Muscle of arm (tissue), 1 donor: ENCODE measurements at regions not wholly inside any gene's neighbourhood (a gene's known extent, or its start where the extent isn't known, plus 50 kb on each side); places are given as distances from the start of the nearest gene placed in this dataset.
"Not testable (repeated sequence)": the region's sequence is repeated elsewhere in the genome, so short reads cannot be mapped to it uniquely, and the experiment has no call there.

Experiments used
- DNase-seq: peaks from one replicate; pipeline ENCODE4 v3.0.0-alpha.2; 2013

DNA sequence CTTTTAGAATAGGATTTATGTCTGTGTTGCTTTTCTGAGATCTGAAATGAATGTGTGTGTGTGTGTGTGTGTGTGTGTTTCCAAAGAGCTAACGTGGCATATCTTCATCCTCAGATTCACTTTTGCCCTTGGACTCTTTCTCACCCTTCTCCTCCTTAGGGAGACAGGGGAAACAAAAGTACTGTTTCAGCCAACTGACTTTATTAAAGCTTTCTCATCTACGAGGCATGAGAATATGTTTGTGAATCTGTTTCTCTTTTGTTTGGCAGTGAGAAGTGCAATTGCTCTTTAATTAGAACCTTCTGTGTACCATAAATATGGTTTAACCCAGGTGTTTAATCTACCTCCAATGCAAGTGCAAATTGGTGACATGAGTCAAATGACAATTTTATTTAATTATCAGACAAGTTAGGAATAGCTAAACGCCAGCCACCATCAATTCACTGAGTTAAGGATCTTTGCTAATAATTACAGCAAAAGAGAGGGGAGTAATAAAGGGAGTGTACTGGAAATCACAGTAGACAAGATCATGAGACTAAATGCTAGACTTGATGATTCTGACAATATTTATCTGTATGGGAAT is 186.4 kb upstream of the COL3A1 start:
- DNase-seq, result peak; percentile 85

DNA sequence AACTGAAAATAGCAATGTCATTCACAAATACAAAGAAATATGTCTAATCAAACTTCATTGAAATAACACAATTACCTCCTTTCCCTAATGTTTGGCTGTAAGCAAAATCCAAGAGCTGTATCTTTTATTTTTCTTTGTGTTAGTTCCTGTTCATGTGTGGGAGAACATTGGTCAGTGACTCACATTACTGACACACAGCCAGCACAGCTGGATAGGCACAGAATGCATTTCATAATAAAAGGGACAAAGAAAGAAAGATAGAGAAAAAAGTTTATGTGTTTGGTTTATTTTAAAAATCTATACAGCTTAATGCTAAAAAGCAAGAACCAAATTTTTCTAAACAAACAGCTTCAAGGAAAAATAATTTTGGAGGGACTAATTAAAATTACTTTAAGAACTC is 185.6 kb upstream of the COL3A1 start:
- DNase-seq, result peak; percentile 92

DNA sequence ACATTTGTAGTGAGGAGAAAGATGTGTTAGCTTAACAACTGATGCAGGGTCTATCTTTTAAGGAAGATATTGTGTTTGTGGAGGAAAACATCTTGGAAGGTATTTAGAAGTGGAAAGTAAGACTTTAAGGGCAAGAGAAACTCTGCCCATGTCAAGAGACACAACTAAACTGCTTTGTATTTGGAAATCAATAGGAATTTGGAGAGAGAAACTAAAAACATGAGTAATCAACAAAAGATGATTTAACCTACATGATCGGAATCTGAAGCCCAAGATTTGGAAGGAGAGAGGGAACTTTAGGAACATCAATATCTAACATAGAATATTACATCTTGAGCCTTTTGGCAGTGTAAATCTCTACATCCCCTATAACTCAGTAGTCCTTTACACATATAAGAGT is 184.2 kb upstream of the COL3A1 start:
- no peak for DNase-seq

GRCh38 chr2:188794453-188794852 is 179.7 kb upstream of the COL3A1 start:
- DNase-seq, result not testable (repeated sequence)

- no peak for DNase-seq
Measured at GRCh38 chr2:188795762-188796161, 178.4 kb upstream of the COL3A1 start.

DNA sequence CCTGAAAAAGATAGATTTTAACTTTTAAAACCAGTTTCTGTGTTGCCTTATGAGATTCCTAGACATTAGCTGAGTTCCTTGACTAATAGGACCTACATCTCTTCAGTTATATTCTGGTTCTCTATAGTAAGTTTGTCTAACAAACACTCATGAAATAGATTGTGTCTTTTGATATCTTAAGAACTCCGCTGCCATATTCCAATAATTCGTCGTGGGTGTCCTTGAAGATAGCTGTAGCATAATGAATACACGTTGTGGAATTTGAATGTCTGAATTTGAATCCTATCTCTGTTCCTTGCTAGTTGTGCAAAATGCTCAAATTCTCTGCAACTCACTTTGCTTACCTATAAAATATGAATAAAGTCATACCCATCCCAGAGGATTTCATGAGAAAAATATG is 176.8 kb upstream of the COL3A1 start:
- no peak for DNase-seq

DNA sequence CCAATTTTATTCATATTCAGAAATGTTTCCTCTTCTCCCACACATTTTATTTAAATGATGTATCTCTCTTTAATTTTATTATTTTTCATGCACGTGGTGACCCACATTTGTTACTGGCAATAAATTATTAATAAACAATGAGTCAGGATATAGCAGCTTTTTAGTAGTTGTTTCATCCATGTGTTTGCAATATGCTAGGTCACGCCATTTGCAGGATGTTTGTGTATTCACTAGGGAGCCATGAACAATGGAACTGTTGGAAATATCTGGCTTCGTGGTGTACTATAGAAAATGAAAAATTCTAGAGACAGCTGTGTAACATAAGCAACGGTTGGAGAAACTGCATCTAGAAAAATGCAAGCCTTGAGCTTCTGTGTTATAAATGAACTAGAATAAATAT is 176.0 kb upstream of the COL3A1 start:
- DNase-seq, result peak; percentile 90

DNA sequence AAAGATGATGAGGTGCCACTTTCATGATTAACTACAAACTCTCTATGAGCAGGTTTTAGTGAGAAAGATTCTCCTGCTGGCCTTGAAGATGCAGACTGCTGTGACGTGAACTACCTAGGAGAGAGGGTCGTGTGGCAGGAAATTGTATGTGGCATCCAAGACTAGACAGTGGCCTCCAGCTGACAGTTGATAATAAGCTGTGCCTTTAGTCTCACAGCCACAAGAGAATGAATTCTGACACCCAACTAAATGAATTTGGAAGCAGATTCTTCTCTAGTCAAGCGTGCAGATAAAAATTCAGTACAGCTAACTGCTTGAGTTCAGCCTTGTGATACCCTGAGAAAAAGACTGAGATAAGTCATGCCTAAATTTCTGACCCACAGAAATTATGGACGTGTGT is 169.0 kb upstream of the COL3A1 start:
- DNase-seq, result no peak

- DNase-seq, result peak; percentile 49
Measured at GRCh38 chr2:188808947-188809355, 165.2 kb upstream of the COL3A1 start.

DNA sequence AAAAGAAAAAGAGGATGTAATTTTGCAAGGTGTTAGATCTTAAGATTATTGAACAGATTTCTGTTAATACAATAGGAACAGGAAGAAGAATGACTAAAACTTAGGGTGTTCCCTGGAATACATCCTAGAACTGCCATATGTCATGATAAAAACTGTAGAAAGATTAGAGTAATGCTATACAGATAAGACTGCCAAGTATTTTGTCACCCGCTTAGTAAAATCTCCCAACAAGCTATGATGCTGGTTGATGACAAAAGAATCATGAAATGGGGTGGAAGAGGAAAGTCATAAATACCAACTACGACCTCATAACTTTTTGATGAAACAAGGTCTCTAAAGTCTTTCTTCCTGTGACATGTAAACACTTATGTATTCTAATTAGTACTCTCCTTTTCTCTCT is 163.6 kb upstream of the COL3A1 start:
- no peak for DNase-seq

DNA sequence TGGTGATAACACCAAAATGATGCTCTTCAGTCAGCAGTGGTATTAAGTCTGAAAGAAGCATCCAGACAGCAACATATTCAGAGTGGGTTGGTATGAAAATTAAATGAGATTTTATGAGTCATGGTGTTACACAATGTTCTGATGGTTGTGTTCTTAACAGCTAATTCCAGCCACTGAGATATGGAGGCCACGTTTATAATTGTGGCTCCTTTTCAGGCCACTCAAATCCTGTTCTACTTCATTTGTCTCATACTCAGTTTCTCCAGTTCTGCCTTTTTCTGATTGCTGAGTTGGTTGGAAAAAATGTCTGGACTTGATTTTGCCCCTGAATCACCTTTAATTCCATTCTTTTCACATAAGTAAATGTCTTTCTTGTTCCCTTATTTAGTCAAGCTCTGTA is 162.7 kb upstream of the COL3A1 start:
- no peak for DNase-seq

DNA sequence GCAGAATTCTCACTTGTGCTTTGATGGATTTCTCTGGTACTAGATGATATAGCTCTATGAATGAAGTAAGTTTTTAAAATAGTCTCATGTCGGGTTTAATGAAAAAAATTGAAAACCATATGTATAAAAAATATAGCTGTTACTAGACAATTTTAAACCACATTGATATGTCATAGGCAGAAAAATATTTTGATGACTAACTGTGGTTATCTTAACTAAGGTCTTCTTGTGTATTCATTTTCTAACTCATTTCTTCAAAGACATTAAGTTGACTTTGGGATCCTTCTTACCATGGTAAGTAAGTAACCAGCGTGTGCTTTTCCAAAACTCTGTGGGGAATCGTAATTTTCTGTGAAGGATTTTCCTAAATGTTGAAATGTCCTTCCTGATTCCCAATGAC is 160.9 kb upstream of the COL3A1 start:
- no peak for DNase-seq

- DNase-seq, result peak; percentile 60
Measured at GRCh38 chr2:188813857-188814256, 160.3 kb upstream of the COL3A1 start.

- DNase-seq, result no peak
Measured at GRCh38 chr2:188819011-188819410, 155.2 kb upstream of the COL3A1 start.

DNA sequence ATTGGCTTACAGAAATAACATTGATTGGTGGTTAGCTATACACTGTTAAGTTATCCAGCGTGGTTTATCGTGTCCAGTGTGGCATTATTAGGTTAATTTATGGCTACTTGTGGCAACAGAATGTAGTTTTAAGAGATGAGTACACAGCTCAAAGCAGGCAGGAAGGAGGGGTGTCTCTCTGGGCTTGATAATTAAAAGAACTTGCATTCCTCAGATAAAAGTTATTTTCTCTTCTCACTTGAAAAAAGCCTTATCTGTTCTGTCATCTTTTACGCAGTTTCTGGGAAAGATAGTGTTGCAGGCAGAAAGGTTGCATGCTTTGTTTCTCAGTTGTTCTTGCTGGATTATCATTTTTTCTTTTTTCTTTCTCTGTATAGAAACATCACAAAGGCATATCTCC is 154.4 kb upstream of the COL3A1 start:
- no peak for DNase-seq

GRCh38 chr2:188820576-188820975 is 153.6 kb upstream of the COL3A1 start:
- DNase-seq, result no peak

GRCh38 chr2:188824125-188824524 is 150.0 kb upstream of the COL3A1 start:
- no peak for DNase-seq

GRCh38 chr2:188833331-188833730 is 140.8 kb upstream of the COL3A1 start:
- no peak for DNase-seq

DNA sequence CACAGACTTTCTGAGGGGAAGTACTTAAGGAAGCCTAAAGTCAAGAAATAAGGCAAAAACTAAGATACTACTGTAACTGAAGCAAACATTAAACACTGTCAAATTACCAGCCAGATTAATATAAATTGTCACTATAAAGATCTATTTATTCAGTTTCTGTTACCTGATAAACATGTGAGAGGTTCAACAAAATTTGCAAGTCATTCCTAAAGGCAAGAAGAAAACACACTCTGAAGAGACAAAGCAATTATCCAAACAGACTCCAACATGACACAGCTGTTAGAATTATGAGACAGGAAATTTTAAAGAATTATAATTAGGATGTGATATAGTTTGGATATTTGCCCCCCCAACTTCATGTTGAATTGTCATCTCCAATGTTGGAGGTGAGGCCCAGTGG is 140.4 kb upstream of the COL3A1 start:
- DNase-seq, result no peak

GRCh38 chr2:188835006-188835405 is 139.2 kb upstream of the COL3A1 start:
- peak; percentile 17 for DNase-seq

DNA sequence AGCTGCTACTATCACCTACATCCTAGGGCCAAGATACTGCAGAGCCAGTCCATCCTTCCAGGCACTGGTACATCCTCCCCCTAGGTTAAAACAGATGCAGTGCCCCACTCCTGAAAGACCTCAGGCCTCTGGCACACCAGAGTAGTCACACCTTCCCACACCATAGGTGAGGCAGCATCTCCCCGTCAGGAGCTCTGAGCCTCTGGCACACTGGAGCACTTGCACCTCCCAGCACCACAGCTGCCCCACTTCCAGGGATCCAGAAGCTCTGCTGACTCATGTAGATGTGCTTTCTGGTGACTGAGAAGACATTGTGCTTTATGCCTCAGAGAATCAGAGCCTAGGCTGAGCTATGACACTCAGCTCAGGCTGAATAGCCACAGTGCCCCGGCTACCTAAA is 138.4 kb upstream of the COL3A1 start:
- DNase-seq, result no peak

GRCh38 chr2:188845692-188846091 is 128.5 kb upstream of the COL3A1 start:
- no peak for DNase-seq

GRCh38 chr2:188848887-188849435 is 125.2 kb upstream of the COL3A1 start:
- no peak for DNase-seq

DNA sequence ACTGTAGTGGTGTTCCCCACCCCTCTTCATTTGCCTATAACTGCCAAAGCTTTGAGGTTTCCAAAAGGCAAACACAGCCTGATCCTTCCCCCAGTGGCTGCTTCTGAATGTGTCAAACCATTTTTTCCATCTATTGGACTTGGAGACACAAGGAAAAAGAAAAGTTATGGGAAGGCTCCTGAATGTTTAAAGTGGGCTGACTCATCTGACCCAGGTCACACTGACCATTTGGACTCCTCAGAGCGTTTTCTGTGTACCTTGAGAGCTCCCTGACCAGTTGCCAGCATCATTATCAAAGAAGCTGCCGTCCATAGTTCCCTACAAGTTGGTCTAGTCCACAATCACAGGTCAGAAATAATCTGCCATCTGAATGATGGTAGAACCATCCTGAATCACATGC is 123.4 kb upstream of the COL3A1 start:
- no peak for DNase-seq
